ENCODE measurements at regions not wholly inside any gene's neighbourhood (a gene's known extent, or its start where the extent isn't known, plus 50 kb on each side); places are given as distances from the start of the nearest gene placed in this dataset.

GRCh38 chr3:76765511-76765910, 274.4 kb upstream of the ROBO2 start:
- DNase-seq = no peak
- in situ Hi-C loops (cut with MboI; ENCODE audit: low pct_unique_long_range_greater_than_20kb, low sequenced_read_pairs) = no loop called here

- DNase-seq = no peak
- in situ Hi-C loops (cut with MboI; ENCODE audit: low pct_unique_long_range_greater_than_20kb, low sequenced_read_pairs) = no loop called here
Measured at GRCh38 chr3:76768912-76769311, 271.0 kb upstream of the ROBO2 start.

- no peak for DNase-seq
- in situ Hi-C loops (cut with MboI; ENCODE audit: low pct_unique_long_range_greater_than_20kb, low sequenced_read_pairs) = no loop called here
Measured at GRCh38 chr3:76776927-76777326, 263.0 kb upstream of the ROBO2 start.

- in situ Hi-C loops (cut with MboI; ENCODE audit: low pct_unique_long_range_greater_than_20kb, low sequenced_read_pairs) = no loop called here
- no peak for DNase-seq
Measured at GRCh38 chr3:76788206-76788605, 251.7 kb upstream of the ROBO2 start.

GRCh38 chr3:76789237-76789636, 250.7 kb upstream of the ROBO2 start:
- DNase-seq = no peak
- in situ Hi-C loops (cut with MboI; ENCODE audit: low pct_unique_long_range_greater_than_20kb, low sequenced_read_pairs) = no loop called here

- in situ Hi-C loops (cut with MboI; ENCODE audit: low pct_unique_long_range_greater_than_20kb, low sequenced_read_pairs) = no loop called here
- DNase-seq = no peak
Measured at GRCh38 chr3:76811418-76811817, 228.5 kb upstream of the ROBO2 start.

- DNase-seq = no peak
- in situ Hi-C loops (cut with MboI; ENCODE audit: low pct_unique_long_range_greater_than_20kb, low sequenced_read_pairs) = no loop called here
Measured at GRCh38 chr3:76812649-76813242, 227.2 kb upstream of the ROBO2 start.

GRCh38 chr3:76815561-76815960, 224.3 kb upstream of the ROBO2 start:
- in situ Hi-C loops (cut with MboI; ENCODE audit: low pct_unique_long_range_greater_than_20kb, low sequenced_read_pairs) = no loop called here
- DNase-seq = no peak

GRCh38 chr3:76820481-76820880, 219.4 kb upstream of the ROBO2 start:
- DNase-seq = no peak
- in situ Hi-C loops (cut with MboI; ENCODE audit: low pct_unique_long_range_greater_than_20kb, low sequenced_read_pairs) = no loop called here

- no peak for DNase-seq
- in situ Hi-C loops (cut with MboI; ENCODE audit: low pct_unique_long_range_greater_than_20kb, low sequenced_read_pairs) = no loop called here
Measured at GRCh38 chr3:76824658-76825240, 215.2 kb upstream of the ROBO2 start.

GRCh38 chr3:76826861-76827260, 213.0 kb upstream of the ROBO2 start:
- in situ Hi-C loops (cut with MboI; ENCODE audit: low pct_unique_long_range_greater_than_20kb, low sequenced_read_pairs) = no loop called here
- no peak for DNase-seq

- DNase-seq = no peak
- in situ Hi-C loops (cut with MboI; ENCODE audit: low pct_unique_long_range_greater_than_20kb, low sequenced_read_pairs) = no loop called here
Measured at GRCh38 chr3:76827701-76828226, 212.1 kb upstream of the ROBO2 start.

- in situ Hi-C loops (cut with MboI; ENCODE audit: low pct_unique_long_range_greater_than_20kb, low sequenced_read_pairs) = no loop called here
Measured at GRCh38 chr3:76834657-76835056, 205.2 kb upstream of the ROBO2 start.

GRCh38 chr3:76841747-76842146, 198.2 kb upstream of the ROBO2 start:
- DNase-seq = no peak
- in situ Hi-C loops (cut with MboI; ENCODE audit: low pct_unique_long_range_greater_than_20kb, low sequenced_read_pairs) = no loop called here

More at GRCh38 chr3:76834657-76835056, 205.2 kb upstream of the ROBO2 start:
- no peak for DNase-seq

- no peak for DNase-seq
- in situ Hi-C loops (cut with MboI; ENCODE audit: low pct_unique_long_range_greater_than_20kb, low sequenced_read_pairs) = no loop called here
Measured at GRCh38 chr3:76842216-76842615, 197.7 kb upstream of the ROBO2 start.

- in situ Hi-C loops (cut with MboI; ENCODE audit: low pct_unique_long_range_greater_than_20kb, low sequenced_read_pairs) = no loop called here
Measured at GRCh38 chr3:76855451-76855850, 184.4 kb upstream of the ROBO2 start.

GRCh38 chr3:76859596-76859995, 180.3 kb upstream of the ROBO2 start:
- in situ Hi-C loops (cut with MboI; ENCODE audit: low pct_unique_long_range_greater_than_20kb, low sequenced_read_pairs) = no loop called here
- no peak for DNase-seq

More at GRCh38 chr3:76855451-76855850, 184.4 kb upstream of the ROBO2 start:
- no peak for DNase-seq

- in situ Hi-C loops (cut with MboI; ENCODE audit: low pct_unique_long_range_greater_than_20kb, low sequenced_read_pairs) = no loop called here
Measured at GRCh38 chr3:76864355-76864754, 175.5 kb upstream of the ROBO2 start.

GRCh38 chr3:76866729-76867408, 173.0 kb upstream of the ROBO2 start:
- no peak for DNase-seq
- in situ Hi-C loops (cut with MboI; ENCODE audit: low pct_unique_long_range_greater_than_20kb, low sequenced_read_pairs) = no loop called here

More at GRCh38 chr3:76864355-76864754, 175.5 kb upstream of the ROBO2 start:
- no peak for DNase-seq

GRCh38 chr3:76869726-76870384, 170.0 kb upstream of the ROBO2 start:
- no peak for DNase-seq
- in situ Hi-C loops (cut with MboI; ENCODE audit: low pct_unique_long_range_greater_than_20kb, low sequenced_read_pairs) = no loop called here
